ENCODE measurements at regions not wholly inside any gene's neighbourhood (a gene's known extent, or its start where the extent isn't known, plus 50 kb on each side); places are given as distances from the start of the nearest gene placed in this dataset.
"Not testable (repeated sequence)": the region's sequence is repeated elsewhere in the genome, so short reads cannot be mapped to it uniquely, and the experiment has no call there.

GRCh38 chrY:21782174-21782860, 112.0 kb downstream of the RBMY1D start:
- TF ChIP-seq CTCF (conservative IDR thresholded peaks at IDR 0.05; ENCODE audit: low read length); EZH2phosphoT487 (IDR thresholded peaks at IDR 0.05; ENCODE audit: borderline replicate concordance, low read depth, low read length): not testable (repeated sequence)
